OCI-LY7 (cell line): ENCODE measurements at regions not wholly inside any gene's neighbourhood (a gene's known extent, or its start where the extent isn't known, plus 50 kb on each side); places are given as distances from the start of the nearest gene placed in this dataset.

Experiments used
- BruUV-seq: library from RNA; stranded (reverse); fragments of 400-500 nt; replicated peaks from 2 replicates; lab custom pipeline; 2021; lab: Mats Ljungman, UMichigan
- CTCF ChIA-PET: fragments of 300-600 bp; sonication (Branson Sonifier 250); formaldehyde crosslinking; loops from one replicate; lab custom pipeline; 2022; ENCODE audit warnings: antibody characterized with exemption; ENCODE audit not compliant: unreplicated experiment; lab: Charles Lee
- POLR2A ChIA-PET: fragments of 300-600 bp; sonication (Branson Sonifier 250); formaldehyde crosslinking; loops from one replicate; lab custom pipeline; 2022; ENCODE audit warnings: antibody characterized with exemption; lab: Charles Lee
- DNase-seq: peaks from one replicate; pipeline ENCODE4 v3.0.0-alpha.2; 2015; ENCODE audit warnings: low spot score
- H2AFZ ChIP-seq: fragments of 200-600 bp; sonication (generic), shearing (Covaris generic); 2 replicates; pipeline ENCODE4 v1.6.1; 2014; ENCODE audit warnings: mild to moderate bottlenecking, antibody characterized with exemption, low read length, moderate library complexity
- H3K27ac ChIP-seq: fragments of 200-600 bp; sonication (generic); 2 replicates; pipeline ENCODE4 v1.5.1; 2014; ENCODE audit warnings: mixed run types, low read depth, mild to moderate bottlenecking, moderate library complexity, low read length, inconsistent platforms; ENCODE audit not compliant: poor library complexity, severe bottlenecking
- H3K36me3 ChIP-seq: fragments of 200-600 bp; sonication (generic); 2 replicates; pipeline ENCODE4 v1.6.1; 2014; ENCODE audit warnings: mild to moderate bottlenecking, antibody characterized with exemption, low read length, moderate library complexity, mixed read lengths; ENCODE audit not compliant: insufficient read depth
- H3K4me1 ChIP-seq: fragments of 200-600 bp; sonication (generic); 2 replicates; pipeline ENCODE4 v1.5.1; 2014; ENCODE audit warnings: mild to moderate bottlenecking, low read length; ENCODE audit not compliant: insufficient read depth, poor library complexity, severe bottlenecking
- H3K4me2 ChIP-seq: fragments of 200-600 bp; sonication (generic); 2 replicates; pipeline ENCODE4 v1.6.1; 2014; ENCODE audit warnings: mild to moderate bottlenecking, low read length
- H3K4me3 ChIP-seq: fragments of 200-600 bp; sonication (generic); 2 replicates; pipeline ENCODE4 v1.5.1; 2014; ENCODE audit warnings: mild to moderate bottlenecking, low read depth, low read length; ENCODE audit not compliant: poor library complexity, severe bottlenecking
- H3K79me2 ChIP-seq: fragments of 200-600 bp; sonication (generic); 2 replicates; pipeline ENCODE4 v1.6.1; 2016; ENCODE audit warnings: low read depth, mild to moderate bottlenecking, low read length, moderate library complexity, mixed read lengths; ENCODE audit not compliant: insufficient read depth
- H3K9me2 ChIP-seq: fragments of 200-600 bp; sonication (generic); 2 replicates; pipeline ENCODE4 v1.6.1; 2016; ENCODE audit warnings: mild to moderate bottlenecking, low read length, mixed read lengths; ENCODE audit not compliant: insufficient read depth
- H3K9me3 ChIP-seq: fragments of 200-600 bp; sonication (generic); 2 replicates; pipeline ENCODE4 v1.6.1; 2014; ENCODE audit warnings: mild to moderate bottlenecking, mixed run types, low read length, mixed read lengths
- H4K20me1 ChIP-seq: fragments of 200-600 bp; sonication (generic); 2 replicates; pipeline ENCODE4 v1.6.1; 2014; ENCODE audit warnings: mild to moderate bottlenecking, antibody characterized with exemption, low read length, moderate library complexity, mixed read lengths; ENCODE audit not compliant: insufficient read depth
- EZH2phosphoT487 ChIP-seq: fragments of 200-600 bp; sonication (generic); IDR thresholded peaks from 2 replicates; pipeline ENCODE4 v1.6.1; 2018; ENCODE audit warnings: low read depth, borderline replicate concordance, mild to moderate bottlenecking, mixed run types, antibody characterized with exemption, low read length, moderate library complexity, mixed read lengths
- intact Hi-C: fragments of 100-400 bp; cut with micrococcal nuclease; formaldehyde crosslinking; loops from one replicate; pipeline ENCODE4 v1.10.0; 2022; ENCODE audit not compliant: unreplicated experiment
- TF ChIP-seq, protein P1 (sequence below): fragments of 200-600 bp; sonication (generic); conservative IDR thresholded peaks from 2 replicates; pipeline ENCODE4 v1.5.1; 2014; ENCODE audit warnings: mild to moderate bottlenecking, antibody characterized with exemption, low read length, moderate library complexity, mixed read lengths

DNA sequence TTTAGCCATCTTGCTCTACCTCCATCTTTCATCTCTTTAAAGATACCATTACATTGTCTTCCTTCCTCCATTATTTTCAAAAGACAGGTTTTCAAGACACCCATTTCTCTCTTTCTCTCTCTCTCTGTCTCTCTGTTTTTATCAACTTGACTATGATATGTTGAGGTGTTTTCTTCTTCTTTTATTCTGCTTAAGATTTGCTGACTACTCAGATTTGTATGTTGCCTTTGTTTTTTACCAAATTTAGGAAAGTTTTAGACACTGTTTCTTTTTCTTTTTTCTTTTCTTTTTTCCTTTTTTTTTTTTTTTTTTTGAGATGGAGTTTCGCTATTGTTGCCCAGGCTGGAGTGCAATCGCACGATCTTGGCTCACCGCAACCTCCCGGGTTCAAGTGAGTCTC, 647.5 kb upstream of the VRK2 start:
- Histone ChIP-seq H3K4me2 (no peak overlapping the region), H3K27ac (no peak overlapping the region), H4K20me1 (no peaks in the 10 kb centered on the region), H3K36me3 (no peaks in the 10 kb centered on the region), H3K9me2 (no peaks in the 10 kb centered on the region), H3K79me2 (no peaks in the 10 kb centered on the region), H3K9me3 (no peaks in the 10 kb centered on the region), H3K4me1 (no peaks in the 10 kb centered on the region), H3K4me3 (no peak overlapping the region), H2AFZ (no peak overlapping the region)
- BruUV-seq: no TSS peak
- no peak for TF ChIP-seq EZH2phosphoT487
- TF ChIP-seq, protein P1, sequence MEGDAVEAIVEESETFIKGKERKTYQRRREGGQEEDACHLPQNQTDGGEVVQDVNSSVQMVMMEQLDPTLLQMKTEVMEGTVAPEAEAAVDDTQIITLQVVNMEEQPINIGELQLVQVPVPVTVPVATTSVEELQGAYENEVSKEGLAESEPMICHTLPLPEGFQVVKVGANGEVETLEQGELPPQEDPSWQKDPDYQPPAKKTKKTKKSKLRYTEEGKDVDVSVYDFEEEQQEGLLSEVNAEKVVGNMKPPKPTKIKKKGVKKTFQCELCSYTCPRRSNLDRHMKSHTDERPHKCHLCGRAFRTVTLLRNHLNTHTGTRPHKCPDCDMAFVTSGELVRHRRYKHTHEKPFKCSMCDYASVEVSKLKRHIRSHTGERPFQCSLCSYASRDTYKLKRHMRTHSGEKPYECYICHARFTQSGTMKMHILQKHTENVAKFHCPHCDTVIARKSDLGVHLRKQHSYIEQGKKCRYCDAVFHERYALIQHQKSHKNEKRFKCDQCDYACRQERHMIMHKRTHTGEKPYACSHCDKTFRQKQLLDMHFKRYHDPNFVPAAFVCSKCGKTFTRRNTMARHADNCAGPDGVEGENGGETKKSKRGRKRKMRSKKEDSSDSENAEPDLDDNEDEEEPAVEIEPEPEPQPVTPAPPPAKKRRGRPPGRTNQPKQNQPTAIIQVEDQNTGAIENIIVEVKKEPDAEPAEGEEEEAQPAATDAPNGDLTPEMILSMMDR: no peak
- no peak for DNase-seq
- ChIA-PET CTCF (no interaction called here), POLR2A (no interaction called here)
- intact Hi-C loops: no loop called here

- intact Hi-C loops: no loop called here
- H3K4me1 ChIP-seq: no peaks in the 10 kb centered on the region
- no peak for TF ChIP-seq EZH2phosphoT487
- TF ChIP-seq, protein P1: no peak
These were observed 644.5 kb upstream of the VRK2 start for GRCh38 chr2:57402096-57402495.

DNA sequence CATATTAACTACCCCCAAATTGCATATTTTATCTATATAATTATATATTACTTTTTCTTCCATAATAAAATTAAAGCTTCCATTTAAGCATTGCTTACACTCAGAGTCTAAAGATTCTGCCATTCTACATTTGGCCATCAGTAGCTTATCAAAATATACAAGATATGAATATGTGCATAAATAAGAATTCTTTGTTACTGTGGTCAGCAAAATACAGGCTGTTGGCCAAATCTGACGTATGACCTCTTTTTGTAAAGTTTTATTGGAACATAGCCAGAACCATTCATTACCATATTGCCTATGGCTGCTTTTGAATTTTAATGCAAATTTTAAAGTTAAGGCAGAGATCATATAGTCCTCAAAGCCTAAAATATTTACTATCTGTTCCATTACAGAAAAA, 643.9 kb upstream of the VRK2 start:
- no peak overlapping the region for H3K27ac ChIP-seq
- DNase-seq: no peak
- no peak overlapping the region for H3K4me3 ChIP-seq
- H4K20me1 ChIP-seq: no peaks in the 10 kb centered on the region
- POLR2A ChIA-PET: no interaction called here
- intact Hi-C loops: no loop called here
- H3K79me2 ChIP-seq: no peaks in the 10 kb centered on the region
- no peaks in the 10 kb centered on the region for H3K9me3 ChIP-seq
- no peak overlapping the region for H3K4me2 ChIP-seq
- H3K36me3 ChIP-seq: no peaks in the 10 kb centered on the region
- H2AFZ ChIP-seq: no peak overlapping the region
- BruUV-seq: no TSS peak
- TF ChIP-seq EZH2phosphoT487: no peak
- TF ChIP-seq, protein P1: no peak
- H3K9me2 ChIP-seq: no peaks in the 10 kb centered on the region
- no peaks in the 10 kb centered on the region for H3K4me1 ChIP-seq
- CTCF ChIA-PET: no interaction called here

More at GRCh38 chr2:57402096-57402495, 644.5 kb upstream of the VRK2 start:
- Histone ChIP-seq H3K9me3 (no peaks in the 10 kb centered on the region), H3K36me3 (no peaks in the 10 kb centered on the region), H3K79me2 (no peaks in the 10 kb centered on the region), H4K20me1 (no peaks in the 10 kb centered on the region), H3K9me2 (no peaks in the 10 kb centered on the region), H3K4me2 (no peak overlapping the region), H3K27ac (no peak overlapping the region), H2AFZ (no peak overlapping the region), H3K4me3 (no peak overlapping the region)
- ChIA-PET CTCF (no interaction called here), POLR2A (no interaction called here)
- no TSS peak for BruUV-seq
- DNase-seq: no peak
